SU-DHL-6 (cell line): ENCODE measurements at regions not wholly inside any gene's neighbourhood (a gene's known extent, or its start where the extent isn't known, plus 50 kb on each side); places are given as distances from the start of the nearest gene placed in this dataset.
"Not testable (repeated sequence)": the region's sequence is repeated elsewhere in the genome, so short reads cannot be mapped to it uniquely, and the experiment has no call there.

Experiments
- EZH2phosphoT487 ChIP-seq: fragments of 200-600 bp; sonication (generic), shearing (Covaris generic); conservative IDR thresholded peaks from 2 replicates; pipeline ENCODE4 v1.6.1; 2018; ENCODE audit warnings: mild to moderate bottlenecking, antibody characterized with exemption, low read length, moderate library complexity, mixed read lengths
- TF ChIP-seq, protein P1 (sequence below): fragments of 200-600 bp; sonication (generic); IDR thresholded peaks from one replicate; pipeline ENCODE4 v1.5.1; 2017; ENCODE audit warnings: antibody characterized with exemption, mild to moderate bottlenecking, low read length, moderate library complexity; ENCODE audit not compliant: insufficient read depth, poor library complexity, severe bottlenecking

DNA sequence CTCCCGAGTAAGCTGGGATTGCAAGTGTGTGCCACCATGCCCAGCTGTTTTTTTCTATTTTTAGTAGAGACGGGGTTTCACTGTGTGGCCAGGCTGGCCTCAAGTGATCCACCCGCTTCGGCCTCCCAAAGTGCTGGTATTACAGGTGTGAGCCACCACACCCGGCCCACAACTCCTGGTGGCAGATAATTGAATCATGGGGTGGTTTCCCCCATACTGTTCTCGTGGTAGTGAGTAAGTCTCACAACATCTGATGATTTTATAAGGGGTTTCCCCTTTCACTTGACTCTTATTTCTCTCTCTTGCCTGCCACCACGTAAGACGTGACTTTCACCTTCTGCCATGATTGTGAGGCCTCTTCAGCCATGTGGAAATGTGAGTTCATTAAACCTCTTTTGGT, 79.1 kb downstream of the SOWAHC start:
- TF ChIP-seq, protein P1, sequence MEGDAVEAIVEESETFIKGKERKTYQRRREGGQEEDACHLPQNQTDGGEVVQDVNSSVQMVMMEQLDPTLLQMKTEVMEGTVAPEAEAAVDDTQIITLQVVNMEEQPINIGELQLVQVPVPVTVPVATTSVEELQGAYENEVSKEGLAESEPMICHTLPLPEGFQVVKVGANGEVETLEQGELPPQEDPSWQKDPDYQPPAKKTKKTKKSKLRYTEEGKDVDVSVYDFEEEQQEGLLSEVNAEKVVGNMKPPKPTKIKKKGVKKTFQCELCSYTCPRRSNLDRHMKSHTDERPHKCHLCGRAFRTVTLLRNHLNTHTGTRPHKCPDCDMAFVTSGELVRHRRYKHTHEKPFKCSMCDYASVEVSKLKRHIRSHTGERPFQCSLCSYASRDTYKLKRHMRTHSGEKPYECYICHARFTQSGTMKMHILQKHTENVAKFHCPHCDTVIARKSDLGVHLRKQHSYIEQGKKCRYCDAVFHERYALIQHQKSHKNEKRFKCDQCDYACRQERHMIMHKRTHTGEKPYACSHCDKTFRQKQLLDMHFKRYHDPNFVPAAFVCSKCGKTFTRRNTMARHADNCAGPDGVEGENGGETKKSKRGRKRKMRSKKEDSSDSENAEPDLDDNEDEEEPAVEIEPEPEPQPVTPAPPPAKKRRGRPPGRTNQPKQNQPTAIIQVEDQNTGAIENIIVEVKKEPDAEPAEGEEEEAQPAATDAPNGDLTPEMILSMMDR = not testable (repeated sequence)
- not testable (repeated sequence) for TF ChIP-seq EZH2phosphoT487
